GOT3 (cell line): ENCODE measurements at regions not wholly inside any gene's neighbourhood (a gene's known extent, or its start where the extent isn't known, plus 50 kb on each side); places are given as distances from the start of the nearest gene placed in this dataset.
"Not testable (repeated sequence)": the region's sequence is repeated elsewhere in the genome, so short reads cannot be mapped to it uniquely, and the experiment has no call there.

Source experiments
- DNase-seq: peaks from one replicate; lab custom pipeline; 2025; ENCODE audit warnings: mixed read lengths; lab: John Stamatoyannopoulos, UW

GRCh38 chr16:26791169-26791568 lies 275.6 kb upstream of the C16orf82 start:
- no peak for DNase-seq

GRCh38 chr16:26795184-26795583 lies 271.5 kb upstream of the C16orf82 start:
- no peak for DNase-seq

GRCh38 chr16:26801628-26802027 lies 265.1 kb upstream of the C16orf82 start:
- no peak for DNase-seq

- DNase-seq, result no peak
Observed at GRCh38 chr16:26802440-26802839, 264.3 kb upstream of the C16orf82 start.

- DNase-seq, result no peak
Observed at GRCh38 chr16:26802965-26803364, 263.8 kb upstream of the C16orf82 start.

DNA sequence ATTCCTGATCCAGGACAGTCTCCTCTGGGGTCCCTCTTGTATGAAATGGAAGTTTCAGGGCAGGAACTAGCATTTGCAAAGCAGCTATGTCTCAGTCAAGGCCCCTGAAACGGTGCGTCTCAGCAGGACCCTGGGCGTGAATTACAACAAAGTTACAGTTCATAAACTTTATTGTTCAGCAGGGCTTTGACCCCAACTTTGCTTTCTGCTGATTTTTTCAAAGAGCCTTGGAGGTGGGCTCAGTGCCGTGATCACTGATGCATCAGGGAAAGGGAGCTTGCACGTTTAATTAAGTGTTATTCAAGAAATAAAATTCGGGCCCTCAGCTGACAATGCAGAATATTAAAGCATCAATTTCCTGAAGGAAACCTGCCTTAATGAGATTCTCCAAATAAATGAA lies 260.1 kb upstream of the C16orf82 start:
- no peak for DNase-seq

GRCh38 chr16:26809461-26809860 lies 257.3 kb upstream of the C16orf82 start:
- DNase-seq, result no peak

GRCh38 chr16:26816266-26816665 lies 250.5 kb upstream of the C16orf82 start:
- no peak for DNase-seq

DNA sequence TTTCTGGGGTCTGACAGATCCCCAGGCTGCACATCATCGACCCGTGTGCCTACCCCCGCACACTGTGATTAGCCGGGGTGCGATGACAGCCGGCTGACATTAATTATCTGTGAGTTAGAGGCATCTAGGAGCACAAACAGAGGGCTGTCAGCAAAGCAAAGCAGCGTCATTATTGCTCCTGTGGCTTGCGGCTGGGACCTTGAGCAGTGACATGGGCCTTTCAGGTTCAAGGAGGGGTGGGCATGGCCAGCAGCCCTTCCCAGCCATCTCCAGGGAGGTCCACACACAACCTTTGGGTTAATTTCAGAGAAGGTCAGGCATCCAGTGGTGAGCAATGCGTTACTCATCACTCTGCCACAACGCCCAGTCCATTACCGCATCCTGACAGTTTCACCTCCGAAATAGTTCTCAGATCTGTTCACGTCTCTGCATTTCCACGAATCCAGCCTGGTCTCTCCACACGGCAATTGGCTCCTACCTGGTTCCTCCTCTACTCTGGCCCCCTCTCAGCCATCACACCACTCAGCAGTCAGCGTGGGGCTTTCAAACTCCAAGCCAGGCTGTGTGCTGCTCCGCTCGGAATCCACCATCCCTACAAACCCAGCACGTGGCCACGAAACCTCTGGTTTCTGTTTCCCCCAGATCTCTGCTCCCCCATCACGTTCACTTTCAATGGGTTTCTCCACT lies 249.7 kb upstream of the C16orf82 start:
- DNase-seq, result no peak

GRCh38 chr16:26818393-26818792 lies 248.3 kb upstream of the C16orf82 start:
- DNase-seq, result no peak

GRCh38 chr16:26824469-26824868 lies 242.3 kb upstream of the C16orf82 start:
- DNase-seq, result no peak

DNA sequence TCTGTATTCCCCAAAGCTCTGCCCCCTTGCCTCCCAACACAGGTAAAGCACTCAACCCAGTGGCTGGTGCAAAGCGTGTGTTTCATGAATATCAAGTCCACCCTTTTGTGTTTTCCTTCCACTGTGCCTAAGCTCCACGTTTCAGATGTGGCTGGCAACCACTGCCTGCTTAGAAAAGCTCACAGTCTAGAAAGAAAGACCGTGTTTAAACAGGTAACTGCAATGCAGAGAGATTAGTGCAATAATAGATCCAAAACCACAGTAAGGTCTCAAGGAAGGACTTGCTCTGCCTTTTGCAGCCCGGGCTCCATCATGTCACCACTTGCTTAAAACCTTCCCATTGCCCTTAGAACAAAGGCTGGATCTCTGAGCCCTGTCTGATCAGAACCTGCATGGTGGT lies 240.2 kb upstream of the C16orf82 start:
- no peak for DNase-seq

- no peak for DNase-seq
Observed at GRCh38 chr16:26827386-26827785, 239.3 kb upstream of the C16orf82 start.

GRCh38 chr16:26830428-26831127 lies 236.1 kb upstream of the C16orf82 start:
- no peak for DNase-seq

GRCh38 chr16:26836114-26836513 lies 230.6 kb upstream of the C16orf82 start:
- DNase-seq, result not testable (repeated sequence)

DNA sequence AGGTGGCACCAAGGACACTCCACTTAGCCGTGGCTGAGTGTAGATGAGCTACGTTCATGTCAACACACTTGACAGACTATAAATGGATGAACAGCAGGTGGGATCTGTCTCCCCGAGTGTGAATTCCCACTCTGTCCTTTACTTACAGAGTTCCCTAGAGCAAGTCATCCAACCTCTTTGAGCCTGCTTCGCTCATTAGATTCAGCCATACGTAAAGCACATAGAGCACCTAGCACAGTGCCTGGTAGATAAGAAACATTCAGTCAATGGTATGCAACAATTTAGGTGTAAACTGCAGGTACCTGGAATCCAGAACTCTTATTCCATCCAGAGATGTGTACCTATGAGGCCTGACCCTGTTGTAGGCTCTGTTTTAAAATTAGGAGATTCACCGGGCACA lies 227.8 kb upstream of the C16orf82 start:
- DNase-seq, result no peak

- DNase-seq, result no peak
Observed at GRCh38 chr16:26840691-26841090, 226.0 kb upstream of the C16orf82 start.

DNA sequence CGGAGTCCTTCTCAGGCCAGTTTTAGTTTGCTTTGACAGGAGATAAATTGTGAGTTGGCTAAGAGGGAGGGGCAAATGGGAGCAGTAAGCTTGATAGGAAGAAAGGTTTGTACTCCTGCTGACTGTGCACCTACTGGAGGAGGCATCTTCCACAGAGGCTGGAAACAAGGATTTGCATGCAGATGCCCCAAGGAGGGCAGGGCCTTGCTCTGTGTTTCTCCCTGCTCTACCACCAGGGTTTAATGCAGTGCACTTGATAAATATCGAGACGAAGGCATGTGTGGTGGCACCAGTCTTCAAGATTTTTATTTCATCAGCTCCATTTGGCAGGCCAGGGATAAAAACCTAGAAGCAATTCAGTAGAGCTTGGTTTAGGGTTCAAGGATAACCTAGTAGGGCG lies 210.5 kb upstream of the C16orf82 start:
- DNase-seq, result no peak

DNA sequence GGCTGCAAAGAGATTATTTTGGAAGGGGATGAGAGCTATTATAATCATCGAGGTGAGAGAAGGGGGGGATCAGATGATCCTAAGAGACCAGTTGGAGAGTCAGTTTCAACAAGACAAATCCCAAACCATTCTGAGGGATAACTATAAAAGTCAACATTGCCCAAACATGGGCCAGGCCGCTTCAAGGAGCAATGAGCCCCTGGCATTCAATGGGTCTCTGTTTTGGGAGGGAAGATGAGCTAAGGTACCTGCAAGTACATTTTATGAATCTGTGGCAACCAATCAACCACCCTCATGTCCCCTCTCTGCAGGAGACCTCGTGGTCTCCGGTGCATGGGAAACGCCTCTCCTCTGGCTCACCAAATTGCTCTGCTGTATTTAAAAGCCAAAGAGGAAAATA lies 209.9 kb upstream of the C16orf82 start:
- DNase-seq, result no peak

DNA sequence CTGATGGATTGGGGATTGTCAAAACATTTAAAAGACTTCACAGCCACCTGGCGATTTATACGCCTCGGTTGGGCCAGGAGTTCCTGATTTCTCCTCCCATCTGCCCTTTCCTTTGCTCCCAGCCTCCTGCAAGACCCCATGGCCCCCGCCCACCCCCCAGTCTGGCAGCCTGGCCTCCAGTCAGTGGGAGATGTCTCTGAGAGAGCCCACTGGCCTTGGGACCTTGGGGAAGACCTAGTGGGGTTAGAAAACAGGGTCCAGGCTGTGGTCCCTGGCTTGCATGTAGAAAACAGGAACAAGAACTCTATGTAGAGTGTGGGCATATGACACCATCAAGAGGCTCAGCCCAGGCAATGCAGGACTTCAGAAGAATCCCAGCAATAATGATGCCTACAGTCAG lies 209.4 kb upstream of the C16orf82 start:
- DNase-seq, result no peak

- DNase-seq, result no peak
Observed at GRCh38 chr16:26860506-26860905, 206.2 kb upstream of the C16orf82 start.

- DNase-seq, result no peak
Observed at GRCh38 chr16:26863931-26864330, 202.8 kb upstream of the C16orf82 start.

DNA sequence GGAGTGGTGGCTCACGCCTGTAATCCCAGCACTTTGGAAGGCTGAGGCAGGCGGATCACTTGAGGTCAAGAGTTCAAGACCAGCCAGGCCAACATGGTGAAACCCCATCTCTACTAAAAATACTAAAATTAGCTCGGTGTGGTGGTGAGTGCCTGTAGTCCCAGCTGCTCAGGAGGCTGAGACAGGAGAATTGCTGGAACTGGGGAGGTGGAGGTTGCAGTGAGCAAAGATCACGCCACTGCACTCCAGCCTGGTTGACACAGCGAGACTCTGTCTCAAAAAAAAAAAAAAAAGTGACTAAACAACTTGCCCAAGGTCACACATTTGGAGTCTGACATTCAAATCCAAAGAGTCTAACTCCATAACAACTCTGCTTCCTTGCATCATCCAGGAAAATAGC lies 192.4 kb upstream of the C16orf82 start:
- DNase-seq, result not testable (repeated sequence)

- no peak for DNase-seq
Observed at GRCh38 chr16:26877421-26877820, 189.3 kb upstream of the C16orf82 start.
